ENCODE measurements at regions not wholly inside any gene's neighbourhood (a gene's known extent, or its start where the extent isn't known, plus 50 kb on each side); places are given as distances from the start of the nearest gene placed in this dataset.

GRCh38 chr10:113292086-113292485 is 260.8 kb upstream of the HABP2 start:
- H3K4me3 ChIP-seq, result no peak overlapping the region
- no peak for TF ChIP-seq CTCF (IDR thresholded peaks at IDR 0.05)
- ATAC-seq, result no peak
- H3K27me3 ChIP-seq (ENCODE audit: low read depth), result no peaks in the 10 kb centered on the region
- no peak for DNase-seq
- H3K9me3 ChIP-seq, result no peaks in the 10 kb centered on the region
- H3K27ac ChIP-seq, result no peak overlapping the region
- intact Hi-C loops (cut with DNase I), result no loop called here
- H3K4me1 ChIP-seq, result no peaks in the 10 kb centered on the region
- H3K36me3 ChIP-seq, result no peaks in the 10 kb centered on the region

- intact Hi-C loops (cut with DNase I), result no loop called here
- ATAC-seq (peak in 1 of 2 donors; percentile 46), DNase-seq (no peak)
- Histone ChIP-seq H3K4me1 (no peaks in the 10 kb centered on the region), H3K36me3 (no peaks in the 10 kb centered on the region), H3K4me3 (no peak overlapping the region), H3K27ac (no peak overlapping the region), H3K27me3 (ENCODE audit: low read depth) (no peaks in the 10 kb centered on the region), H3K9me3 (no peaks in the 10 kb centered on the region)
- no peak for TF ChIP-seq CTCF (IDR thresholded peaks at IDR 0.05)
These were observed 260.1 kb upstream of the HABP2 start for GRCh38 chr10:113292743-113293142.

GRCh38 chr10:113293167-113293566 is 259.7 kb upstream of the HABP2 start:
- DNase-seq (no peak), ATAC-seq (peak in 1 of 2 donors; percentile 51)
- TF ChIP-seq CTCF (IDR thresholded peaks at IDR 0.05), result no peak
- intact Hi-C loops (cut with DNase I), result no loop called here
- H3K4me1 ChIP-seq, result no peaks in the 10 kb centered on the region
- H3K4me3 ChIP-seq, result no peak overlapping the region
- no peaks in the 10 kb centered on the region for H3K9me3 ChIP-seq
- H3K27ac ChIP-seq, result no peak overlapping the region
- H3K27me3 ChIP-seq (ENCODE audit: low read depth), result no peaks in the 10 kb centered on the region
- no peaks in the 10 kb centered on the region for H3K36me3 ChIP-seq

DNA sequence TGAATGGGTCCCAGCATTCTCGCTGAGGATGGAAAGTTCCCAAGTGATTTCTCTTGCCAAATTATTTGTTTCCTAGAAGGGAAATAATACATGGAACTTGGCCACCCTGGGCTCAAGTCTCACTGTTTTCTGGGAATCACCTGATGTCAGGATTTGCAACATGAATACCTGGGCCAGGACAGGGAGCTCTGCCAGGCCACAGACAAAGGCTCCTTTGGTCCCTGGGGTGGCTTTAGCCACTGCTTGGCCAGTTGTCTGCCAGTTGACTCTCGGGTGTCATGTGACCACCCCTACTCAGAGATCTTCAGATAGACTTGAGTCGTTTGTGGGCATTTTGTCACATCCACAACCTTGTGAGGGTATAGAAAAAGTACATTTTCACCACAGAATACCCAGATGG is 258.0 kb upstream of the HABP2 start:
- H3K27me3 ChIP-seq (ENCODE audit: low read depth), result no peaks in the 10 kb centered on the region
- DNase-seq (no peak), ATAC-seq (no peak)
- H3K4me3 ChIP-seq, result no peak overlapping the region
- intact Hi-C loops (cut with DNase I), result no loop called here
- no peak overlapping the region for H3K27ac ChIP-seq
- no peaks in the 10 kb centered on the region for H3K36me3 ChIP-seq
- no peak for TF ChIP-seq CTCF (IDR thresholded peaks at IDR 0.05)
- no peaks in the 10 kb centered on the region for H3K9me3 ChIP-seq
- H3K4me1 ChIP-seq, result no peaks in the 10 kb centered on the region

GRCh38 chr10:113297226-113297625 is 255.6 kb upstream of the HABP2 start:
- intact Hi-C loops (cut with DNase I), result no loop called here
- no peaks in the 10 kb centered on the region for H3K4me1 ChIP-seq
- DNase-seq (no peak), ATAC-seq (peak; percentile 25 to 57)
- no peak overlapping the region for H3K4me3 ChIP-seq
- TF ChIP-seq CTCF (IDR thresholded peaks at IDR 0.05), result no peak
- no peaks in the 10 kb centered on the region for H3K9me3 ChIP-seq
- no peaks in the 10 kb centered on the region for H3K36me3 ChIP-seq
- no peaks in the 10 kb centered on the region for H3K27me3 ChIP-seq (ENCODE audit: low read depth)
- no peak overlapping the region for H3K27ac ChIP-seq

DNA sequence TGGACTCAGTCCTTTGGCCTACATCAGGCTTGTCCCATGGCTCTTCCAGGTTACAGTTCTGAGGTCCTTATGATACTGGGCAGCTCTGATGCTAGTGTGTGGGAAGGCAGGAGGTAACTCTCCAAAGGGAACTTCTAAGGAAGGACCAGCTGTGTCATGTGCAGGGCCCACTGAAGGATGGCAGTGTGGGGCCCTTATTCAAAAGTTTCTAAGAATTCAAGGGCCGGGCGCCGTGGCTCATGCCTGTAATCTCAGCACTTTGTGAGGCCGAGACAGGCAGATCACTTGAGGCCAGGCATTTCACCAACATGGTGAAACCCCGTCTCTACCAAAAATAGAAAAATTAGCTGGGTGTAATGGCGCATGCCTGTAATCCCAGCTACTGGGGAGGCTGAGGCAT is 254.2 kb upstream of the HABP2 start:
- intact Hi-C loops (cut with DNase I), result no loop called here
- no peaks in the 10 kb centered on the region for H3K36me3 ChIP-seq
- no peaks in the 10 kb centered on the region for H3K27me3 ChIP-seq (ENCODE audit: low read depth)
- no peaks in the 10 kb centered on the region for H3K9me3 ChIP-seq
- no peaks in the 10 kb centered on the region for H3K4me1 ChIP-seq
- ATAC-seq (no peak), DNase-seq (no peak)
- no peak for TF ChIP-seq CTCF (IDR thresholded peaks at IDR 0.05)
- no peak overlapping the region for H3K4me3 ChIP-seq
- H3K27ac ChIP-seq, result no peak overlapping the region
